ENCODE measurements at regions not wholly inside any gene's neighbourhood (a gene's known extent, or its start where the extent isn't known, plus 50 kb on each side); places are given as distances from the start of the nearest gene placed in this dataset.

GRCh38 chr14:65906344-65906743, 493.8 kb downstream of the FUT8 start:
- Histone ChIP-seq H3K27me3 (replicated peaks in 1 of 7) (no peaks in the 10 kb centered on the region), H3K4me3 (no peak overlapping the region), H3K36me3 (no peaks in the 10 kb centered on the region), H3K4me1 (no peaks in the 10 kb centered on the region), H3K9me3 (peaks cover 0 to 10% (median 6%) of the 10 kb centered on the region in 8 donors), H3K27ac (no peak overlapping the region)
- TF ChIP-seq CTCF (IDR thresholded peaks at IDR 0.05 in 8 of 11, conservative IDR thresholded peaks at IDR 0.05 in 3 of 11) (no peak), POLR2A (IDR thresholded peaks at IDR 0.05) (no peak), POLR2AphosphoS5 (IDR thresholded peaks at IDR 0.05) (no peak)
- no peak for DNase-seq
- intact Hi-C loops (cut with DNase I; ENCODE audit: low total_unique reads): no loop called here
- WGBS, 5 donors: 74 to 86% (median 77%) methylated on average over 4 of the region's 4 CpGs

- 84 to 96% (median 91%) methylated on average over 2 of the region's 2 CpGs for WGBS, 5 donors
- intact Hi-C loops (cut with DNase I; ENCODE audit: low total_unique reads): no loop called here
- Histone ChIP-seq H3K4me3 (no peak overlapping the region), H3K27ac (no peak overlapping the region), H3K36me3 (no peaks in the 10 kb centered on the region), H3K4me1 (no peaks in the 10 kb centered on the region), H3K9me3 (peaks cover 0 to 4% (median 0%) of the 10 kb centered on the region in 8 donors), H3K27me3 (replicated peaks in 1 of 7) (no peaks in the 10 kb centered on the region)
- TF ChIP-seq POLR2A (IDR thresholded peaks at IDR 0.05) (no peak), CTCF (IDR thresholded peaks at IDR 0.05 in 8 of 11, conservative IDR thresholded peaks at IDR 0.05 in 3 of 11) (no peak), POLR2AphosphoS5 (IDR thresholded peaks at IDR 0.05) (no peak)
- no peak for DNase-seq
These were observed 494.4 kb downstream of the FUT8 start for GRCh38 chr14:65906948-65907347.

- 79 to 89% (median 80%) methylated on average over 4 of the region's 4 CpGs for WGBS, 5 donors
- H3K4me1 ChIP-seq: no peaks in the 10 kb centered on the region
- H3K27me3 ChIP-seq (replicated peaks in 1 of 7): no peaks in the 10 kb centered on the region
- no peak overlapping the region for H3K4me3 ChIP-seq
- intact Hi-C loops (cut with DNase I; ENCODE audit: low total_unique reads): no loop called here
- H3K27ac ChIP-seq: no peak overlapping the region
- TF ChIP-seq POLR2A (IDR thresholded peaks at IDR 0.05) (no peak), POLR2AphosphoS5 (IDR thresholded peaks at IDR 0.05) (no peak), CTCF (IDR thresholded peaks at IDR 0.05 in 8 of 11, conservative IDR thresholded peaks at IDR 0.05 in 3 of 11) (no peak)
- no peaks in the 10 kb centered on the region for H3K36me3 ChIP-seq
- no peaks in the 10 kb centered on the region for H3K9me3 ChIP-seq
- DNase-seq: no peak
These were observed 497.7 kb downstream of the FUT8 start for GRCh38 chr14:65910108-65910786.

GRCh38 chr14:65915125-65915524, 502.6 kb downstream of the FUT8 start:
- intact Hi-C loops (cut with DNase I; ENCODE audit: low total_unique reads): no loop called here
- Histone ChIP-seq H3K4me3 (no peak overlapping the region), H3K9me3 (no peaks in the 10 kb centered on the region), H3K4me1 (no peaks in the 10 kb centered on the region), H3K27me3 (replicated peaks in 1 of 7) (no peaks in the 10 kb centered on the region), H3K27ac (no peak overlapping the region), H3K36me3 (no peaks in the 10 kb centered on the region)
- no peak for DNase-seq
- no peak for TF ChIP-seq POLR2A (IDR thresholded peaks at IDR 0.05)

- H3K36me3 ChIP-seq: no peaks in the 10 kb centered on the region
- H3K9me3 ChIP-seq: no peaks in the 10 kb centered on the region
- H3K4me1 ChIP-seq: no peaks in the 10 kb centered on the region
- H3K27me3 ChIP-seq (replicated peaks in 1 of 7): no peaks in the 10 kb centered on the region
- intact Hi-C loops (cut with DNase I; ENCODE audit: low total_unique reads): no loop called here
- 67 to 80% (median 71%) methylated on average over 2 of the region's 2 CpGs for WGBS, 5 donors
- no peak overlapping the region for H3K27ac ChIP-seq
- H3K4me3 ChIP-seq: no peak overlapping the region
- no peak for TF ChIP-seq POLR2AphosphoS5 (IDR thresholded peaks at IDR 0.05)
- TF ChIP-seq POLR2A (IDR thresholded peaks at IDR 0.05): no peak
- TF ChIP-seq CTCF (IDR thresholded peaks at IDR 0.05 in 8 of 11, conservative IDR thresholded peaks at IDR 0.05 in 3 of 11): no peak
- no peak for DNase-seq
These were observed 503.5 kb downstream of the FUT8 start for GRCh38 chr14:65916055-65916454.
